H1 (cell line): ENCODE measurements at regions not wholly inside any gene's neighbourhood (a gene's known extent, or its start where the extent isn't known, plus 50 kb on each side); places are given as distances from the start of the nearest gene placed in this dataset.

Experiments
- CHD1 ChIP-seq: IDR thresholded peaks from 2 replicates; pipeline ENCODE4 v1.6.1; 2012; ENCODE audit warnings: low read depth, low read length, improper control_type of control experiment
- HDAC6 ChIP-seq: IDR thresholded peaks from one replicate; pipeline ENCODE4 v1.7.1; 2012; ENCODE audit warnings: low read depth, mild to moderate bottlenecking, inconsistent platforms, low read length, moderate library complexity
- KDM1A ChIP-seq: fragments of 200-600, 300-600 bp; sonication (generic); IDR thresholded peaks from 2 replicates; pipeline ENCODE4 v1.7.1; 2016; ENCODE audit warnings: mild to moderate bottlenecking, low read length, borderline replicate concordance
- POU5F1 ChIP-seq: IDR thresholded peaks from 2 replicates; pipeline ENCODE4 v1.6.1; 2011; ENCODE audit warnings: low read depth, mild to moderate bottlenecking, low read length, moderate library complexity
- SIX5 ChIP-seq: IDR thresholded peaks from 2 replicates; pipeline ENCODE4 v1.6.1; 2011; ENCODE audit warnings: mild to moderate bottlenecking, low read depth, low read length
- TF ChIP-seq, protein P1 (sequence below): fragments of 300-600 bp; sonication (generic); IDR thresholded peaks from 2 replicates; pipeline ENCODE4 v1.7.1; 2012; ENCODE audit warnings: low read length, moderate library complexity, mild to moderate bottlenecking, inconsistent platforms; ENCODE audit not compliant: insufficient replicate concordance
- TF ChIP-seq, protein P2 (sequence below): IDR thresholded peaks from 2 replicates; pipeline ENCODE4 v1.6.1; 2012; ENCODE audit warnings: inconsistent platforms

GRCh38 chr11:70630068-70630467, 231.7 kb downstream of the CTTN start (continued):
- no peak for TF ChIP-seq KDM1A
- TF ChIP-seq HDAC6 = no peak
- TF ChIP-seq POU5F1 = no peak
- TF ChIP-seq, protein P1, sequence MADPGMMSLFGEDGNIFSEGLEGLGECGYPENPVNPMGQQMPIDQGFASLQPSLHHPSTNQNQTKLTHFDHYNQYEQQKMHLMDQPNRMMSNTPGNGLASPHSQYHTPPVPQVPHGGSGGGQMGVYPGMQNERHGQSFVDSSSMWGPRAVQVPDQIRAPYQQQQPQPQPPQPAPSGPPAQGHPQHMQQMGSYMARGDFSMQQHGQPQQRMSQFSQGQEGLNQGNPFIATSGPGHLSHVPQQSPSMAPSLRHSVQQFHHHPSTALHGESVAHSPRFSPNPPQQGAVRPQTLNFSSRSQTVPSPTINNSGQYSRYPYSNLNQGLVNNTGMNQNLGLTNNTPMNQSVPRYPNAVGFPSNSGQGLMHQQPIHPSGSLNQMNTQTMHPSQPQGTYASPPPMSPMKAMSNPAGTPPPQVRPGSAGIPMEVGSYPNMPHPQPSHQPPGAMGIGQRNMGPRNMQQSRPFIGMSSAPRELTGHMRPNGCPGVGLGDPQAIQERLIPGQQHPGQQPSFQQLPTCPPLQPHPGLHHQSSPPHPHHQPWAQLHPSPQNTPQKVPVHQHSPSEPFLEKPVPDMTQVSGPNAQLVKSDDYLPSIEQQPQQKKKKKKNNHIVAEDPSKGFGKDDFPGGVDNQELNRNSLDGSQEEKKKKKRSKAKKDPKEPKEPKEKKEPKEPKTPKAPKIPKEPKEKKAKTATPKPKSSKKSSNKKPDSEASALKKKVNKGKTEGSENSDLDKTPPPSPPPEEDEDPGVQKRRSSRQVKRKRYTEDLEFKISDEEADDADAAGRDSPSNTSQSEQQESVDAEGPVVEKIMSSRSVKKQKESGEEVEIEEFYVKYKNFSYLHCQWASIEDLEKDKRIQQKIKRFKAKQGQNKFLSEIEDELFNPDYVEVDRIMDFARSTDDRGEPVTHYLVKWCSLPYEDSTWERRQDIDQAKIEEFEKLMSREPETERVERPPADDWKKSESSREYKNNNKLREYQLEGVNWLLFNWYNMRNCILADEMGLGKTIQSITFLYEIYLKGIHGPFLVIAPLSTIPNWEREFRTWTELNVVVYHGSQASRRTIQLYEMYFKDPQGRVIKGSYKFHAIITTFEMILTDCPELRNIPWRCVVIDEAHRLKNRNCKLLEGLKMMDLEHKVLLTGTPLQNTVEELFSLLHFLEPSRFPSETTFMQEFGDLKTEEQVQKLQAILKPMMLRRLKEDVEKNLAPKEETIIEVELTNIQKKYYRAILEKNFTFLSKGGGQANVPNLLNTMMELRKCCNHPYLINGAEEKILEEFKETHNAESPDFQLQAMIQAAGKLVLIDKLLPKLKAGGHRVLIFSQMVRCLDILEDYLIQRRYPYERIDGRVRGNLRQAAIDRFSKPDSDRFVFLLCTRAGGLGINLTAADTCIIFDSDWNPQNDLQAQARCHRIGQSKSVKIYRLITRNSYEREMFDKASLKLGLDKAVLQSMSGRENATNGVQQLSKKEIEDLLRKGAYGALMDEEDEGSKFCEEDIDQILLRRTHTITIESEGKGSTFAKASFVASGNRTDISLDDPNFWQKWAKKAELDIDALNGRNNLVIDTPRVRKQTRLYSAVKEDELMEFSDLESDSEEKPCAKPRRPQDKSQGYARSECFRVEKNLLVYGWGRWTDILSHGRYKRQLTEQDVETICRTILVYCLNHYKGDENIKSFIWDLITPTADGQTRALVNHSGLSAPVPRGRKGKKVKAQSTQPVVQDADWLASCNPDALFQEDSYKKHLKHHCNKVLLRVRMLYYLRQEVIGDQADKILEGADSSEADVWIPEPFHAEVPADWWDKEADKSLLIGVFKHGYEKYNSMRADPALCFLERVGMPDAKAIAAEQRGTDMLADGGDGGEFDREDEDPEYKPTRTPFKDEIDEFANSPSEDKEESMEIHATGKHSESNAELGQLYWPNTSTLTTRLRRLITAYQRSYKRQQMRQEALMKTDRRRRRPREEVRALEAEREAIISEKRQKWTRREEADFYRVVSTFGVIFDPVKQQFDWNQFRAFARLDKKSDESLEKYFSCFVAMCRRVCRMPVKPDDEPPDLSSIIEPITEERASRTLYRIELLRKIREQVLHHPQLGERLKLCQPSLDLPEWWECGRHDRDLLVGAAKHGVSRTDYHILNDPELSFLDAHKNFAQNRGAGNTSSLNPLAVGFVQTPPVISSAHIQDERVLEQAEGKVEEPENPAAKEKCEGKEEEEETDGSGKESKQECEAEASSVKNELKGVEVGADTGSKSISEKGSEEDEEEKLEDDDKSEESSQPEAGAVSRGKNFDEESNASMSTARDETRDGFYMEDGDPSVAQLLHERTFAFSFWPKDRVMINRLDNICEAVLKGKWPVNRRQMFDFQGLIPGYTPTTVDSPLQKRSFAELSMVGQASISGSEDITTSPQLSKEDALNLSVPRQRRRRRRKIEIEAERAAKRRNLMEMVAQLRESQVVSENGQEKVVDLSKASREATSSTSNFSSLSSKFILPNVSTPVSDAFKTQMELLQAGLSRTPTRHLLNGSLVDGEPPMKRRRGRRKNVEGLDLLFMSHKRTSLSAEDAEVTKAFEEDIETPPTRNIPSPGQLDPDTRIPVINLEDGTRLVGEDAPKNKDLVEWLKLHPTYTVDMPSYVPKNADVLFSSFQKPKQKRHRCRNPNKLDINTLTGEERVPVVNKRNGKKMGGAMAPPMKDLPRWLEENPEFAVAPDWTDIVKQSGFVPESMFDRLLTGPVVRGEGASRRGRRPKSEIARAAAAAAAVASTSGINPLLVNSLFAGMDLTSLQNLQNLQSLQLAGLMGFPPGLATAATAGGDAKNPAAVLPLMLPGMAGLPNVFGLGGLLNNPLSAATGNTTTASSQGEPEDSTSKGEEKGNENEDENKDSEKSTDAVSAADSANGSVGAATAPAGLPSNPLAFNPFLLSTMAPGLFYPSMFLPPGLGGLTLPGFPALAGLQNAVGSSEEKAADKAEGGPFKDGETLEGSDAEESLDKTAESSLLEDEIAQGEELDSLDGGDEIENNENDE = no peak
- TF ChIP-seq SIX5 = no peak
- TF ChIP-seq CHD1 = no peak
- TF ChIP-seq, protein P2, sequence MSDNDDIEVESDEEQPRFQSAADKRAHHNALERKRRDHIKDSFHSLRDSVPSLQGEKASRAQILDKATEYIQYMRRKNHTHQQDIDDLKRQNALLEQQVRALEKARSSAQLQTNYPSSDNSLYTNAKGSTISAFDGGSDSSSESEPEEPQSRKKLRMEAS = no peak
